Liver (tissue), 8 donors: ENCODE measurements at regions not wholly inside any gene's neighbourhood (a gene's known extent, or its start where the extent isn't known, plus 50 kb on each side); places are given as distances from the start of the nearest gene placed in this dataset.

Source experiments
- DNase-seq: peaks from one replicate; pipeline ENCODE4 v3.0.0-alpha.2; 2017; ENCODE audit warnings: low spot score
- H3K27ac ChIP-seq, 2 donors: one replicate each; pipeline ENCODE4 v1.7.0; 2013; ENCODE audit warnings: inconsistent platforms in 2 of 2, low read length in 2 of 2, control low read depth in 1 of 2, low read depth in 1 of 2, mild to moderate bottlenecking in 1 of 2
- H3K27me3 ChIP-seq, 4 donors: one replicate each; pipeline versions ENCODE4 v1.6.1 to v1.7.0; 2013; ENCODE audit warnings: low read length in 3 of 4, inconsistent platforms in 1 of 4, mild to moderate bottlenecking in 1 of 4, moderate library complexity in 1 of 4; ENCODE audit not compliant: control insufficient read depth in 4 of 4, insufficient read depth in 4 of 4
- H3K36me3 ChIP-seq, 4 donors: one replicate each; pipeline versions ENCODE4 v1.6.1 to v1.7.0; 2013; ENCODE audit warnings: low read length in 3 of 4, mild to moderate bottlenecking in 3 of 4, low read depth in 1 of 4, moderate library complexity in 1 of 4; ENCODE audit not compliant: control insufficient read depth in 4 of 4, insufficient read depth in 3 of 4
- H3K4me1 ChIP-seq, 4 donors: one replicate each; pipeline versions ENCODE4 v1.6.1 to v1.7.0; 2013; ENCODE audit warnings: low read length in 3 of 4, mild to moderate bottlenecking in 3 of 4, moderate library complexity in 1 of 4; ENCODE audit not compliant: control insufficient read depth in 4 of 4, insufficient read depth in 4 of 4
- H3K4me3 ChIP-seq, 3 donors: one replicate each; pipeline versions ENCODE4 v1.6.1 to v1.7.0; 2013; ENCODE audit warnings: low read length in 3 of 3, control low read depth in 1 of 3, low read depth in 1 of 3, mild to moderate bottlenecking in 1 of 3
- H3K9ac ChIP-seq, 2 donors: one replicate each; pipeline ENCODE4 v1.7.0; 2013; ENCODE audit warnings: low read length in 2 of 2, mild to moderate bottlenecking in 2 of 2, moderate library complexity in 2 of 2, control low read depth in 1 of 2, low read depth in 1 of 2
- H3K9me3 ChIP-seq, 4 donors: one replicate each; pipeline versions ENCODE4 v1.6.1 to v1.7.0; 2013; ENCODE audit warnings: low read length in 3 of 4; ENCODE audit not compliant: control insufficient read depth in 4 of 4
- EGR1 ChIP-seq, 2 donors: IDR thresholded peaks; 2 replicates each; pipeline ENCODE4 v1.6.1; 2016 to 2018; ENCODE audit warnings: antibody characterized with exemption in 2 of 2, low read depth in 2 of 2
- FOXA1 ChIP-seq: IDR thresholded peaks from 2 replicates; pipeline ENCODE4 v1.6.1; 2016; ENCODE audit warnings: antibody characterized with exemption
- FOXA2 ChIP-seq: IDR thresholded peaks from 2 replicates; pipeline ENCODE4 v1.6.1; 2016; ENCODE audit warnings: antibody characterized with exemption
- GABPA ChIP-seq, 2 donors: IDR thresholded peaks in 1 of 2; conservative IDR thresholded peaks in 1 of 2; 2 replicates each; pipeline ENCODE4 v1.6.1; 2016; ENCODE audit warnings: antibody characterized with exemption in 2 of 2, mild to moderate bottlenecking in 1 of 2, moderate library complexity in 1 of 2
- HNF4A ChIP-seq, 2 donors: conservative IDR thresholded peaks; 2 replicates each; pipeline ENCODE4 v1.6.1; 2016; ENCODE audit warnings: antibody characterized with exemption in 2 of 2, mild to moderate bottlenecking in 2 of 2
- HNF4G ChIP-seq: IDR thresholded peaks from 2 replicates; pipeline ENCODE4 v1.6.1; 2016; ENCODE audit warnings: antibody characterized with exemption
- JUND ChIP-seq, 2 donors: IDR thresholded peaks; 2 replicates each; pipeline ENCODE4 v1.6.1; 2016; ENCODE audit warnings: antibody characterized with exemption in 2 of 2
- NR2F2 ChIP-seq: IDR thresholded peaks from 2 replicates; pipeline ENCODE4 v1.6.1; 2016; ENCODE audit warnings: antibody characterized with exemption
- RAD21 ChIP-seq, 2 donors: IDR thresholded peaks; 2 replicates each; pipeline ENCODE4 v1.6.1; 2016; ENCODE audit warnings: antibody characterized with exemption in 2 of 2, mild to moderate bottlenecking in 2 of 2
- RXRA ChIP-seq, 2 donors: IDR thresholded peaks; 2 replicates each; pipeline ENCODE4 v1.6.1; 2017 to 2018; ENCODE audit warnings: antibody characterized with exemption in 2 of 2, mild to moderate bottlenecking in 1 of 2
- SP1 ChIP-seq: IDR thresholded peaks from 2 replicates; pipeline ENCODE4 v1.6.1; 2018; ENCODE audit warnings: antibody characterized with exemption, mild to moderate bottlenecking
- TAF1 ChIP-seq: conservative IDR thresholded peaks from 2 replicates; pipeline ENCODE4 v1.6.1; 2016; ENCODE audit warnings: antibody characterized with exemption, mild to moderate bottlenecking
- YY1 ChIP-seq: IDR thresholded peaks from 2 replicates; pipeline ENCODE4 v1.6.1; 2016; ENCODE audit warnings: antibody characterized with exemption, mild to moderate bottlenecking
- WGBS: extraction: QIAGEN DNeasy Blood & Tissue Kit; methylation state at CpG from one replicate; pipeline ENCODE4 v1.1.7; 2013; 5-methylcytosine and 5-hydroxymethylcytosine counted together
- TF ChIP-seq, protein P1 (sequence below): fragments of 150-350 bp; IDR thresholded peaks from 2 replicates; pipeline ENCODE4 v1.5.1; 2017; ENCODE audit warnings: improper control_type of control experiment, low read depth, low read length; ENCODE audit not compliant: missing input control
- TF ChIP-seq, protein P2 (sequence below): IDR thresholded peaks from 2 replicates; pipeline ENCODE4 v1.6.1; 2016; ENCODE audit warnings: antibody characterized with exemption
- TF ChIP-seq, protein P3 (sequence below): IDR thresholded peaks from 2 replicates; pipeline ENCODE4 v1.6.1; 2016; ENCODE audit warnings: antibody characterized with exemption
- TF ChIP-seq, protein P4 (sequence below): IDR thresholded peaks from 2 replicates; pipeline ENCODE4 v1.6.1; 2016; ENCODE audit warnings: antibody characterized with exemption
- TF ChIP-seq, protein P5 (sequence below): IDR thresholded peaks from 2 replicates; pipeline ENCODE4 v1.6.1; 2016; ENCODE audit warnings: antibody characterized with exemption, mild to moderate bottlenecking
- donor health status: healthy.
- donor health status: healthy.
- donor health status: healthy.
- donor health status: healthy.
- donor health status: healthy.

DNA sequence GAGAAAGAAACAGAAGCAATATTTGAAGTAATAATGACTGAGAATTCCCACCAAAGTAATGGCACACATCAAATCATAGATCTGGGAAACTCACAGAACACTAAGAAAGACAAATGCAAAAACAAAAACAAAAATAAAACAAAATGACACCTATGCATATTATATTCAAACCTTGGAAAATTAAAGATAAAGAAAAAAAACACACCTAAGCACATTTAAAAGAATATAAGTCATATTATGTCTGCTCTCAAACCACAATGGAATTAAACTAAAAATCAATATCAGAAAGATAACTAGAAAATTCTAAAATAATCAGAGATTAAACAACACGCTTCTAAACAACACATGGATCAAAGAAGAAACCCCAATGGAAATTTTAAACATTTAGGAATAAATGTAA lies 59.7 kb upstream of the GALNT5 start:
- no peak overlapping the region for H3K9ac ChIP-seq
- H3K27me3 ChIP-seq, result no peaks in the 10 kb centered on the region
- no peak for DNase-seq
- H3K9me3 ChIP-seq, result no peaks in the 10 kb centered on the region
- H3K36me3 ChIP-seq, result no peaks in the 10 kb centered on the region
- no peak overlapping the region for H3K4me3 ChIP-seq
- H3K4me1 ChIP-seq, result no peaks in the 10 kb centered on the region
- H3K27ac ChIP-seq, result no peak overlapping the region
- TF ChIP-seq RAD21 (IDR thresholded peaks at IDR 0.05), result no peak
- TF ChIP-seq JUND (IDR thresholded peaks at IDR 0.05), result no peak
- no peak for TF ChIP-seq FOXA2
- TF ChIP-seq TAF1, result no peak
- no peak for TF ChIP-seq RXRA (IDR thresholded peaks at IDR 0.05)
- no peak for TF ChIP-seq YY1
- TF ChIP-seq, protein P1, sequence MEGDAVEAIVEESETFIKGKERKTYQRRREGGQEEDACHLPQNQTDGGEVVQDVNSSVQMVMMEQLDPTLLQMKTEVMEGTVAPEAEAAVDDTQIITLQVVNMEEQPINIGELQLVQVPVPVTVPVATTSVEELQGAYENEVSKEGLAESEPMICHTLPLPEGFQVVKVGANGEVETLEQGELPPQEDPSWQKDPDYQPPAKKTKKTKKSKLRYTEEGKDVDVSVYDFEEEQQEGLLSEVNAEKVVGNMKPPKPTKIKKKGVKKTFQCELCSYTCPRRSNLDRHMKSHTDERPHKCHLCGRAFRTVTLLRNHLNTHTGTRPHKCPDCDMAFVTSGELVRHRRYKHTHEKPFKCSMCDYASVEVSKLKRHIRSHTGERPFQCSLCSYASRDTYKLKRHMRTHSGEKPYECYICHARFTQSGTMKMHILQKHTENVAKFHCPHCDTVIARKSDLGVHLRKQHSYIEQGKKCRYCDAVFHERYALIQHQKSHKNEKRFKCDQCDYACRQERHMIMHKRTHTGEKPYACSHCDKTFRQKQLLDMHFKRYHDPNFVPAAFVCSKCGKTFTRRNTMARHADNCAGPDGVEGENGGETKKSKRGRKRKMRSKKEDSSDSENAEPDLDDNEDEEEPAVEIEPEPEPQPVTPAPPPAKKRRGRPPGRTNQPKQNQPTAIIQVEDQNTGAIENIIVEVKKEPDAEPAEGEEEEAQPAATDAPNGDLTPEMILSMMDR, result no peak
- TF ChIP-seq NR2F2, result no peak
- TF ChIP-seq, protein P2, sequence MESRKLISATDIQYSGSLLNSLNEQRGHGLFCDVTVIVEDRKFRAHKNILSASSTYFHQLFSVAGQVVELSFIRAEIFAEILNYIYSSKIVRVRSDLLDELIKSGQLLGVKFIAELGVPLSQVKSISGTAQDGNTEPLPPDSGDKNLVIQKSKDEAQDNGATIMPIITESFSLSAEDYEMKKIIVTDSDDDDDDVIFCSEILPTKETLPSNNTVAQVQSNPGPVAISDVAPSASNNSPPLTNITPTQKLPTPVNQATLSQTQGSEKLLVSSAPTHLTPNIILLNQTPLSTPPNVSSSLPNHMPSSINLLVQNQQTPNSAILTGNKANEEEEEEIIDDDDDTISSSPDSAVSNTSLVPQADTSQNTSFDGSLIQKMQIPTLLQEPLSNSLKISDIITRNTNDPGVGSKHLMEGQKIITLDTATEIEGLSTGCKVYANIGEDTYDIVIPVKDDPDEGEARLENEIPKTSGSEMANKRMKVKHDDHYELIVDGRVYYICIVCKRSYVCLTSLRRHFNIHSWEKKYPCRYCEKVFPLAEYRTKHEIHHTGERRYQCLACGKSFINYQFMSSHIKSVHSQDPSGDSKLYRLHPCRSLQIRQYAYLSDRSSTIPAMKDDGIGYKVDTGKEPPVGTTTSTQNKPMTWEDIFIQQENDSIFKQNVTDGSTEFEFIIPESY, result no peak
- TF ChIP-seq, protein P3, sequence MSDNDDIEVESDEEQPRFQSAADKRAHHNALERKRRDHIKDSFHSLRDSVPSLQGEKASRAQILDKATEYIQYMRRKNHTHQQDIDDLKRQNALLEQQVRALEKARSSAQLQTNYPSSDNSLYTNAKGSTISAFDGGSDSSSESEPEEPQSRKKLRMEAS, result no peak
- TF ChIP-seq EGR1 (IDR thresholded peaks at IDR 0.05; ENCODE audit: low read depth in 2 of 2), result no peak
- TF ChIP-seq FOXA1, result no peak
- TF ChIP-seq HNF4G, result no peak
- TF ChIP-seq, protein P4, sequence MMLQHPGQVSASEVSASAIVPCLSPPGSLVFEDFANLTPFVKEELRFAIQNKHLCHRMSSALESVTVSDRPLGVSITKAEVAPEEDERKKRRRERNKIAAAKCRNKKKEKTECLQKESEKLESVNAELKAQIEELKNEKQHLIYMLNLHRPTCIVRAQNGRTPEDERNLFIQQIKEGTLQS, result no peak
- no peak for TF ChIP-seq SP1
- TF ChIP-seq, protein P5, sequence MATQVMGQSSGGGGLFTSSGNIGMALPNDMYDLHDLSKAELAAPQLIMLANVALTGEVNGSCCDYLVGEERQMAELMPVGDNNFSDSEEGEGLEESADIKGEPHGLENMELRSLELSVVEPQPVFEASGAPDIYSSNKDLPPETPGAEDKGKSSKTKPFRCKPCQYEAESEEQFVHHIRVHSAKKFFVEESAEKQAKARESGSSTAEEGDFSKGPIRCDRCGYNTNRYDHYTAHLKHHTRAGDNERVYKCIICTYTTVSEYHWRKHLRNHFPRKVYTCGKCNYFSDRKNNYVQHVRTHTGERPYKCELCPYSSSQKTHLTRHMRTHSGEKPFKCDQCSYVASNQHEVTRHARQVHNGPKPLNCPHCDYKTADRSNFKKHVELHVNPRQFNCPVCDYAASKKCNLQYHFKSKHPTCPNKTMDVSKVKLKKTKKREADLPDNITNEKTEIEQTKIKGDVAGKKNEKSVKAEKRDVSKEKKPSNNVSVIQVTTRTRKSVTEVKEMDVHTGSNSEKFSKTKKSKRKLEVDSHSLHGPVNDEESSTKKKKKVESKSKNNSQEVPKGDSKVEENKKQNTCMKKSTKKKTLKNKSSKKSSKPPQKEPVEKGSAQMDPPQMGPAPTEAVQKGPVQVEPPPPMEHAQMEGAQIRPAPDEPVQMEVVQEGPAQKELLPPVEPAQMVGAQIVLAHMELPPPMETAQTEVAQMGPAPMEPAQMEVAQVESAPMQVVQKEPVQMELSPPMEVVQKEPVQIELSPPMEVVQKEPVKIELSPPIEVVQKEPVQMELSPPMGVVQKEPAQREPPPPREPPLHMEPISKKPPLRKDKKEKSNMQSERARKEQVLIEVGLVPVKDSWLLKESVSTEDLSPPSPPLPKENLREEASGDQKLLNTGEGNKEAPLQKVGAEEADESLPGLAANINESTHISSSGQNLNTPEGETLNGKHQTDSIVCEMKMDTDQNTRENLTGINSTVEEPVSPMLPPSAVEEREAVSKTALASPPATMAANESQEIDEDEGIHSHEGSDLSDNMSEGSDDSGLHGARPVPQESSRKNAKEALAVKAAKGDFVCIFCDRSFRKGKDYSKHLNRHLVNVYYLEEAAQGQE, result no peak
- no peak for TF ChIP-seq HNF4A (conservative IDR thresholded peaks at IDR 0.05)
- TF ChIP-seq GABPA (IDR thresholded peaks at IDR 0.05 in 1 of 2, conservative IDR thresholded peaks at IDR 0.05 in 1 of 2), result no peak
- 84% methylated on average over 1 of the region's 1 CpG for WGBS

DNA sequence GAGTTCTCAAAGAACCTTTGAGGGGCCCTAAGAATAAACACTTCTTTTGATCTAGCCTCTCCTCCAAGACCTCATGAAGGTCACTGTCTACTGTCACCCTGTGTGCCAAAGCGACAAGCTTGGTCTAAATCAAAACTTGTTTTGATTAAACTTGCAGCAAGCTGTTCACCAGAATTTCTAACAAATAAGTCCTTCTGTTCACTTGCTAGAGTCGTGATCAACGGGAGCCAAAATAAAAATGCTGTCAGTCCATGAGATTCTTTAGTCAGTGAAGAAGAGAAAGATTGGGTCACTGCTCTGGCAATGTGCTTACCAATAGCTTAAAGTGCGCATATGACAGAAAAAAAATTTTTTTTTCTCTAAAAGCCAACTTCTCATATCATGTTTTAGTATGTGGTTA lies 53.9 kb upstream of the GALNT5 start:
- DNase-seq, result no peak
- Histone ChIP-seq H3K27ac (no peak overlapping the region), H3K9ac (no peak overlapping the region), H3K36me3 (no peaks in the 10 kb centered on the region), H3K9me3 (no peaks in the 10 kb centered on the region), H3K4me3 (no peak overlapping the region), H3K27me3 (no peaks in the 10 kb centered on the region), H3K4me1 (no peaks in the 10 kb centered on the region)
- TF ChIP-seq FOXA2 (no peak), YY1 (no peak), RXRA (IDR thresholded peaks at IDR 0.05) (no peak), GABPA (IDR thresholded peaks at IDR 0.05 in 1 of 2, conservative IDR thresholded peaks at IDR 0.05 in 1 of 2) (no peak), HNF4G (no peak), SP1 (no peak), FOXA1 (no peak), RAD21 (IDR thresholded peaks at IDR 0.05) (no peak)
- TF ChIP-seq, protein P1, result no peak
- WGBS, result 83% methylated on average over 4 of the region's 4 CpGs
